Heart right ventricle (tissue), 16 donors: ENCODE measurements at regions not wholly inside any gene's neighbourhood (a gene's known extent, or its start where the extent isn't known, plus 50 kb on each side); places are given as distances from the start of the nearest gene placed in this dataset.

Source experiments
- ATAC-seq, 8 donors: fragments of 200-7000 bp; cut with Tn5 transposase; one replicate each; pipeline ENCODE4 v1.9.1; 2020; ENCODE audit warnings: mild to moderate bottlenecking in 8 of 8, moderate library complexity in 8 of 8, moderate number of reproducible peaks in 1 of 8
- DNase-seq, 2 donors: peaks; one replicate each; pipeline ENCODE4 v3.0.0-alpha.2; 2020
- H3K27ac ChIP-seq, 10 donors: fragments of 200-600 bp; sonication (generic) in 2 of 10; one replicate each; pipeline versions ENCODE4 v1.5.0 to v1.8.0; 2020 to 2022; ENCODE audit warnings: mild to moderate bottlenecking in 3 of 10
- H3K27me3 ChIP-seq, 7 donors: fragments of 200-600 bp; one replicate each; pipeline ENCODE4 v1.8.0; 2021 to 2022; ENCODE audit warnings: mild to moderate bottlenecking in 2 of 7
- H3K36me3 ChIP-seq, 9 donors: fragments of 200-600 bp; sonication (generic) in 1 of 9; one replicate each; pipeline versions ENCODE4 v1.5.0 to v1.8.0; 2020 to 2022; ENCODE audit warnings: mild to moderate bottlenecking in 2 of 9
- H3K4me1 ChIP-seq, 9 donors: fragments of 200-600 bp; sonication (generic) in 1 of 9; one replicate each; pipeline versions ENCODE4 v1.5.0 to v1.8.0; 2020 to 2022; ENCODE audit warnings: mild to moderate bottlenecking in 4 of 9
- H3K4me3 ChIP-seq, 10 donors: fragments of 200-600 bp; sonication (generic) in 2 of 10; one replicate each; pipeline versions ENCODE4 v1.5.0 to v1.8.0; 2020 to 2022; ENCODE audit warnings: mild to moderate bottlenecking in 7 of 10, moderate library complexity in 2 of 10
- H3K9me3 ChIP-seq, 11 donors: fragments of 200-600 bp in 10 of 11; sonication (generic) in 2 of 11; one replicate each; pipeline versions ENCODE4 v1.5.0 to v1.8.0; 2013 to 2022; ENCODE audit warnings: mild to moderate bottlenecking in 2 of 11, control low read depth in 1 of 11, moderate library complexity in 1 of 11
- WGBS, 2 donors: extraction: QIAGEN DNeasy Blood & Tissue Kit; methylation state at CpG; one replicate each; pipeline ENCODE4 v1.1.7; 2013; ENCODE audit warnings: inconsistent platforms in 1 of 2; 5-methylcytosine and 5-hydroxymethylcytosine counted together
- intact Hi-C, 10 donors: fragments of 100-400 bp; cut with DNase I; formaldehyde crosslinking; loops; one replicate each; pipeline versions ENCODE4 v1.11.1 to v1.14.2; 2022
- TF ChIP-seq, protein P1 (sequence below), 9 donors: fragments of 200-600 bp; sonication (generic) in 2 of 9; IDR thresholded peaks; one replicate each; pipeline versions ENCODE4 v1.5.0 to v1.8.0; 2021 to 2022; ENCODE audit warnings: antibody characterized with exemption in 9 of 9, mild to moderate bottlenecking in 5 of 9, moderate library complexity in 1 of 9
- donor health status: Arrhythmogenic right ventricular cardiomyopathy.
- donor health status: ischemic (EF 13 %, LVEDD 7.1; RV severe dilation, severe dysfunction).
- donor health status: healthy with polysubstance abuse.
- donor health status: DM: no; HTN: yes; CAD: no.
- donor health status: DM: no; HTN: no; CAD: no.
- donor health status: ischemic (EF 25% LVEDD 6.9; RV normal size, moderate dysfunction).
- donor health status: ischemic (EF 25% LVEDD 5.7; RV mildly dilated, moderate dysfunction).
- donor health status: healthy.
- donor health status: DM: yes; HTN: yes; CAD: no.
- donor health status: Ischemic cardiomyopathy.
- donor health status: ischemic (EF 35%, LVEDD 5.7; RV mildly dilated, moderate dysfunction).
- donor health status: nonischemic (EF 11% LVEDD 7.7; RV severe dilation, severe dysfunction).
- donor health status: DM: yes; HTN: yes; CAD: no.
- donor health status: PGD.
- donor health status: ischemic (EF 29% LVEDD 5.4; RV normal size, mild dysfunction).
- donor health status: nonischemic (EF 23%, LVEDD 6.1; RV moderate dilation, normal function).

DNA sequence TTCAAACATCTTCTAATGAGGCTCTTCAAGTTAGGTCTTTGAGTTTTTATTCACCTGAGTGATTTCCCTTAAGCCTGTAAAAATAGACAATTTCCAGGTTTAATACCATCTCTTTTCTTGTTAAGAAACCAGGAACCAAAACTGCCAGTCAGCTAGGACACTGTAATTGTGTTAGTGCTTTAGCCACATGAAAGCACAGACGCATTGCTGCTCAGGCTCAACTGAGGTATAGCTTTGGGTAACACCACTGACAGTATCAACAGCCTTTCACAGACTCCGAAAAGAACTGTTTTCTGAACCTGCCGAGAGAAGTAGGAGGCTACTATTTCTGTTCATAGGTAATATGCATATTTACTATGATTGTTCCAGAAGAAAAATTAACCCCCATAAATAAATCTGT, 768.7 kb downstream of the ETS1 start:
- Histone ChIP-seq H3K36me3 (no peaks in the 10 kb centered on the region), H3K27me3 (peaks cover 0 to 3% (median 0%) of the 10 kb centered on the region in 7 donors), H3K4me1 (no peaks in the 10 kb centered on the region), H3K4me3 (no peak overlapping the region), H3K9me3 (no peaks in the 10 kb centered on the region), H3K27ac (no peak overlapping the region)
- intact Hi-C loops, result no loop called here
- 89 to 92% methylated on average over 3 of the region's 3 CpGs for WGBS, 2 donors
- no peak for ATAC-seq
- no peak for DNase-seq
- TF ChIP-seq, protein P1, sequence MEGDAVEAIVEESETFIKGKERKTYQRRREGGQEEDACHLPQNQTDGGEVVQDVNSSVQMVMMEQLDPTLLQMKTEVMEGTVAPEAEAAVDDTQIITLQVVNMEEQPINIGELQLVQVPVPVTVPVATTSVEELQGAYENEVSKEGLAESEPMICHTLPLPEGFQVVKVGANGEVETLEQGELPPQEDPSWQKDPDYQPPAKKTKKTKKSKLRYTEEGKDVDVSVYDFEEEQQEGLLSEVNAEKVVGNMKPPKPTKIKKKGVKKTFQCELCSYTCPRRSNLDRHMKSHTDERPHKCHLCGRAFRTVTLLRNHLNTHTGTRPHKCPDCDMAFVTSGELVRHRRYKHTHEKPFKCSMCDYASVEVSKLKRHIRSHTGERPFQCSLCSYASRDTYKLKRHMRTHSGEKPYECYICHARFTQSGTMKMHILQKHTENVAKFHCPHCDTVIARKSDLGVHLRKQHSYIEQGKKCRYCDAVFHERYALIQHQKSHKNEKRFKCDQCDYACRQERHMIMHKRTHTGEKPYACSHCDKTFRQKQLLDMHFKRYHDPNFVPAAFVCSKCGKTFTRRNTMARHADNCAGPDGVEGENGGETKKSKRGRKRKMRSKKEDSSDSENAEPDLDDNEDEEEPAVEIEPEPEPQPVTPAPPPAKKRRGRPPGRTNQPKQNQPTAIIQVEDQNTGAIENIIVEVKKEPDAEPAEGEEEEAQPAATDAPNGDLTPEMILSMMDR (IDR thresholded peaks at IDR 0.05), result no peak

- Histone ChIP-seq H3K27me3 (no peaks in the 10 kb centered on the region), H3K4me1 (no peaks in the 10 kb centered on the region), H3K4me3 (no peak overlapping the region), H3K9me3 (no peaks in the 10 kb centered on the region), H3K27ac (no peak overlapping the region), H3K36me3 (no peaks in the 10 kb centered on the region)
- intact Hi-C loops, result no loop called here
- DNase-seq (no peak), ATAC-seq (no peak)
- 66 to 74% methylated on average over 2 of the region's 2 CpGs for WGBS, 2 donors
- TF ChIP-seq, protein P1 (IDR thresholded peaks at IDR 0.05), result no peak
Measured at GRCh38 chr11:127816962-127817361, 770.4 kb downstream of the ETS1 start.

GRCh38 chr11:127815331-127815730, 772.0 kb downstream of the ETS1 start:
- intact Hi-C loops, result no loop called here
- DNase-seq (no peak), ATAC-seq (no peak)
- no peaks in the 10 kb centered on the region for H3K36me3 ChIP-seq
- TF ChIP-seq, protein P1 (IDR thresholded peaks at IDR 0.05), result no peak
- no peaks in the 10 kb centered on the region for H3K27me3 ChIP-seq
- H3K27ac ChIP-seq, result no peak overlapping the region
- H3K4me3 ChIP-seq, result no peak overlapping the region
- no peaks in the 10 kb centered on the region for H3K4me1 ChIP-seq
- no peaks in the 10 kb centered on the region for H3K9me3 ChIP-seq

DNA sequence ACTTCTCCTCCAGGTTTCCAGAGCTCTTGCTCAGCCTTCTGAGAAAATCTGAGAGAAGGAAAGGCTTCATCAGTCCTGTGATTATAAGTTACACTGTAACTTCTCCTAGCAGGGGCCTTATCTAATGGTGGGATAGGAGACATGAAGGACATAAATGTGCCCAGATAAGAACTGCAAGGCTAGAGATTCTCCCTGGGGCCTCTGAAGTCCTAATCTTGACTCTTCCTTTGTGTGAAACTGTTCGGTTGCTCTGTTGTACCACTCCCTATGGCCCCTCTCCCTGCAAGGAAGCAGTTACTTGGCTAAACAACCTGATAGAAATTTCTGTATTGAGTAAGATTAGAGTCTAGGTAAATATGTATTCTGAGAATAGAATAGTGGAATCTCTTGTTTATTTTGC, 780.9 kb downstream of the ETS1 start:
- intact Hi-C loops, result no loop called here
- no peaks in the 10 kb centered on the region for H3K4me1 ChIP-seq
- H3K36me3 ChIP-seq, result no peaks in the 10 kb centered on the region
- ATAC-seq (no peak), DNase-seq (no peak)
- TF ChIP-seq, protein P1 (IDR thresholded peaks at IDR 0.05), result no peak
- H3K9me3 ChIP-seq, result no peaks in the 10 kb centered on the region
- no peak overlapping the region for H3K27ac ChIP-seq
- 39 to 50% methylated on average over 1 of the region's 1 CpG for WGBS, 2 donors
- no peaks in the 10 kb centered on the region for H3K27me3 ChIP-seq
- H3K4me3 ChIP-seq, result no peak overlapping the region

DNA sequence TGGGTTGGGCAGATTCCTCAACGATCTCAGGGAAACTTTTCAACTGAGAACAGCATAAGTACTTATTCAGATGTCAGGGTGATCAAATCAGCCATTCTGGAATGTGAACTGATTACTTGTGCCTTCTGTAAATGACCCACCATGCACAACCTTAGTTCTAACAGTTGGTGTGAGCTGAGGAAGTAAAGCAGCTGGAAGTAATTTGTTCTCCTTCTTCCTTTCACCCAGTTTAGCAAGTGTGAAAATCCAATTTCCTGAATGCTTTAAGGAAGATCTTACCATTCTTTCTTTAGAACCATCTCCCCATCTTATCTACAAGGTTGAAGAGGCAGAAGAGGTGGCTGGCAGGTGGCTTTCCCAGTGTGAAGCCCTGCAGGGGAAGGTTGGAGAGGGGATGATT, 781.6 kb downstream of the ETS1 start:
- H3K36me3 ChIP-seq, result no peaks in the 10 kb centered on the region
- no peaks in the 10 kb centered on the region for H3K27me3 ChIP-seq
- no peaks in the 10 kb centered on the region for H3K9me3 ChIP-seq
- no peak overlapping the region for H3K27ac ChIP-seq
- ATAC-seq (no peak), DNase-seq (no peak)
- TF ChIP-seq, protein P1 (IDR thresholded peaks at IDR 0.05), result no peak
- intact Hi-C loops, result no loop called here
- no peak overlapping the region for H3K4me3 ChIP-seq
- WGBS, 2 donors, result 27 to 45% methylated on average over 1 of the region's 1 CpG
- no peaks in the 10 kb centered on the region for H3K4me1 ChIP-seq
